Femur (tissue), 1 donor: ENCODE measurements at regions not wholly inside any gene's neighbourhood (a gene's known extent, or its start where the extent isn't known, plus 50 kb on each side); places are given as distances from the start of the nearest gene placed in this dataset.

ENCODE experiments used
- DNase-seq: peaks from one replicate; pipeline ENCODE4 v3.0.0-alpha.2; 2017

GRCh38 chr11:130749216-130749615 lies 167.1 kb downstream of the SNX19 start:
- DNase-seq: no peak

DNA sequence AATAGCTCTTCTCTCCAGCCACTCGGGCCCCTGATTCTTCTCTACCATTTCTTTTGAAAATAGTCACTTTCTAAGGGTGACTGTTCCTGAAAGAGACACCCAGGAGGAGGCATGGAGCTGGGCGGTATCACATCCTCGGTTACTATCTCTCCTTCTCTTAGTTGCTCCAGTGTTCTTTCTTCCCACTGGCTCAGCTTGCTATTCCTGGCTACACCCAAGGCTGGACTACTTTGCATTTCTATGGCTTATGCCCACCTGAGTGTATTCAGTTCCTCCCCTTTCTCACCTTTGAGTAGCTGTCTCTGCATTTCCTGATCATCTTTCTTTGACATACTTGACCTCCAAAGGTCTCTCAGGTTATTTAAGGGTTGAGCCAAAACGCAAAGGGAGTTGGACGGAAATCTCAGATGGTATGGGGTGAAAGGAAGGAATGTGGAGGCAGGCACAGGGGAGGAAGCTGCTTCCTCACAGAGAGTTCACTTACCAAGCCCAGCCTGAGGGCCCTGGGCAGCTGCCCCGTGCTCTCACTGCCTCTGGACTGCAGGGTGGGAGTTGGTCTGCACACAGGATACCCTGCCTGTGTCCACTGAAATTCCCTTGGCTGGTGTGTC lies 155.7 kb downstream of the SNX19 start:
- DNase-seq: no peak

DNA sequence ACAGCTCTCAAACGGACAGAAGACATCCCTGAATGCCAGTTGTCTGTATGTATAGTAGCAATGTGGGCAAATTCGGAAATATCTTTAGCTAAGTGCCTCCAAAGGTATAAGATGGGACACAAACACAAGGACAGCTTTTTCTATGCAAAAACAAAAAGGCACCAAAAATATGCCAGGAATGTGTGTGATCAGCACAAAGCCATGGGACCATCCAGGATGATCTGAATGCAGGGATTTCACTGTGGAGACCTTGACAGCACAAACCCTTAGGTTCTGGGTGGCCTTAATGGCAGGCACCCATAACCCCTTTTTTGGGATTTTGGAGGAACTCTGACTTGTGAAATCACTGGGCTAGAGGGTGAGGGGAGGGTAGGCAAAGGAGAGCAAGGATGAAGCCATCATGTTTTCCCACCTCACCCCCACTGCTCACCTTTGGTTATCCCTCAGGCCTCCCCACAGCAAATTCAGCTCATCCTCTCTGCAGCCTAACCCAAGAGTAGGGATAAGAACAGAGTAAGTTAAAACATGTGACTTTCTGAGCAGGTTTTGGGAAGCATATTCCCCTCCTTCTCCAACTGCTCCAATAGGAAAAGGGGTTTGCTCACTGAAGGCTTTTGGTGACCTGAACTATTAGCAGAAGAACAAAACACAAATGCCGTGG lies 154.6 kb downstream of the SNX19 start:
- no peak for DNase-seq

- DNase-seq: no peak
These were observed 153.6 kb downstream of the SNX19 start for GRCh38 chr11:130762638-130763037.

DNA sequence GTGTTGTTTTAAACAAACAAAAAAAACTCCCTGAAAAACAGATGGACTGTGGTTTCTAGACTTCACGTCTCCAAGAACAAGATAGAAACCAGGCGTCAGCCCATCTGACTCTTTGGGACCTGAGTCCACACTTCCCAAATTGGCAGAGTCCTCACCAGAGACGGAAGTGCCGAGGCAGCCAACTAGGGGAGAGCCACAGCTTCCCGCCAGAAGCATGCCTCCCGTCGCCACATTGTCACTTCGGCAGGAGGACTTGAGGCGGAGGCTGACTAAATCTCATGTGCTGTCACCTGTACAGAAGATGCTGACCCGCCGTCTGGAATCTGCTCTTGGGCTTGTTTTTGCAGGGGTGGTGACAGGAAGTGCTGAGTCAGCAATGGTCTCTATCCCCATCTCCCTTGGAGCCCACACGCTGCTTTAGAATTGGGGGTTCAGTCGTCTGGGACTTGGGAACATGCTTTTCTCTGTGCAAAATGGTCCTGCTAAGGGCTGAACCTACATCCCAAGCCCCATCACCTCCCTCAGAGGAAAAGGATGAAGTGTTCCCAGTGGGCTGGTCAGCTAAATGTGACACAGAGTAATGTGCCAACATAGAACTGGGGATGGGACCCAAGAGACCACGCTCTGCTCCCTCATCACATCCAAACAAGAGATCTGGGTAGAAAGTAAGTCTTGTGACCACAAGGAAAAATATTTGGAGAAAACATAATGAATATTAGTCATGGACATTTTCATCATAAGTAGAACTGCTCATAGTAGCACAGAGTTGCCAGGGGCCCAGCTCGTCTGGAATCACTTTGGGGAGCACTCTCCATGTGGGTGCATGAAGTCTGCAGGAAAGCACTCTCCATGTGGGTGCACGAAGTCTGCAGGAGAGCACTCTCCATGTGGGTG lies 152.9 kb downstream of the SNX19 start:
- DNase-seq: no peak

DNA sequence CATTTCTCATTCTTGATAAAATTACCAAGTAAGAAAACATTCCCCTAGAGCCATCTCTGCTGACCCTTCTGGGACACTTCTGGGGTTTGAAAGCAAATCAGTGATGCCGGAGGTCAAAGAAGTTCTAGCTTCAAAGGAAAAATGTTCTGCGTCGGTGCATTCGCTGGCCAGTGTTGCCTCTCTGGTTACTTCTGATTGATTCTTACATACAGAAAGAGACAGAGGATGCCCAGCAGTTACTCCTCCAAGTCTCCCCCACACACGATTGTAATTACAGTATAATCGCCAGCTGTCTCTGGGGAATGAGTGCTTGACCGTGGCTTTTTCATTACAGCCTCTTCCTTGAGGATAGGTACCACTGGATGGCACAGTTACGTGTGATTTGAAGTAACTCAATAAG lies 150.9 kb downstream of the SNX19 start:
- DNase-seq: no peak

GRCh38 chr11:130765951-130766649 lies 150.2 kb downstream of the SNX19 start:
- DNase-seq: no peak

- no peak for DNase-seq
These were observed 149.4 kb downstream of the SNX19 start for GRCh38 chr11:130766650-130767565.

DNA sequence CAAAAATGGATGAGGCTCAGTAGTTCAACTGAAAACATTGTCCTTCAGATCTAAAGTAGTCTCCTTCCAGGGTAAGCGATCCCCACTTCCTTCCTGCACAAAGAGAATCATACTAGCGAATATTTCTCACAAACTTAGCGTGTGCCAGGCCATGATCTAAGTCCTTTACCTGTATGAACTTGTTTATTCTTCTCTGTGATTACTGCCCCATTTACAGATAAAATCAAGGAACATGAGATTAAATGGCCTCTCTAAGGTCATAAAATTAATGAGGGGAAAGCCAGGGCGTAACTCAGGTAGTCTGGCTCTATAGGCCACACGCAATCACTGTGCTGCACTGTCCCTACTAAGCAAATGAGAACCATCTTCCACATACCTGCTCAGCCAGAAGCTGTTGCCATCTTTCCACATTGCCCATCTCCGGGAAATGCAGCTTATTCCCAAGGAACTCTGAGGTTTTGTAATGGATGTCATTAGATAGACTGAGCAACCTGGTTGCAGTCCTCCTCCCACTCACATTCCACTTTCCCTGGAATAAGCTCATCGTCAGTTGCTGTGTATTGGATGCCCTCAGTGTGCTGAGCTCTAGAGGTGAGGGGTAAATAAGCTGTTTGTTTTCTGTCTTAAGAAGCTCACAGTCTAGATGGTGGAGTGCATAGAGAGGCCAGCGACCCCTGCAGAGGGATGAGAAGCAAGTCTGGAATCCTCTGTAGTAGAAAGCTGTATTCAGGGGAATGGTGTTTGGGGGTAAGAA lies 146.3 kb downstream of the SNX19 start:
- no peak for DNase-seq

GRCh38 chr11:130771708-130772107 lies 144.6 kb downstream of the SNX19 start:
- no peak for DNase-seq

DNA sequence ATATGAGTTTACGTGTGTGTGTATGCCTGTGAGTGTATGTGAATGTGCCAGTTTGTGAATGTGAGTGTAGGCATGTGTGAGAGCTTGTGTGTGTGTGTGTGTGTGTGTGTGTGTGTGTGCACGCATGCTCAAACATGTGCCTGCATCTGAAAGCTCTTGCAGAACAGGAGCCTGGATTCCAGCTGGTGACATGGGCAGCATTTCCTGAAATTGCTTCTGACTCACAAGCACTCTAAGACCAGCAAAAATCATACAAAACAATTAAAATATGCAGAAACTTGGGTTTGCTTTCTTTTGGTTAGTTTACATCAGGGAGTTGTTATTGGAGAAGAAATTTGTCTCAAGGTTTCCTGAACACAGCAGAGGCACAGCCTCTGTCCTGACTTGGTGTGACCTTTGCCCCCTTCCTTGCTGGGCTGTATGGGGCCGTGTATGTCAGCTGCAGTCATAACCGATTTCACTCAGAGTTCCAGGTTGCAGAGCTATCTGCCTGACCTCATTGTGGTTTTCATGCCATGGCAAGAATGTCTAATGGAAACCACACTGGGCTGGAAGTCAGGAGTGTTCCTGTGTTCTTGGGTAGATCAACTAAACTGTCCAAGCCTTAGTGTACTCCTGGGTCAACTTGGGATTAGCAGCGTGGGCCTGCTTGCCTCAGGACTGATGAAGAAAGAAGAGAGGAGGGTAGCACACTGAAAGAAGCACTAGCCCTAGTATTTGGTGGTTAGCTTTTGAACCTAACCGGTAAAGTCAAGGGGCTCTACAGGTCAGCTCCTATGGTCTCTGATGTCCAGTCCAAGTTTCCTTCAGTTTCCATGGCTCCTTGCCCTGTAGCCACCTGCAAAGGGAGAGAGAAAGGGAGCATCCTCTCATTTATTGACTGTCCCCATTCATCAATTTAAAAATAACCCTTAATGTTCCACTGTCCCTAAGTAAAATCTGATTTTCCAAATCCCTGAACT lies 143.7 kb downstream of the SNX19 start:
- DNase-seq: peak; percentile 55

- DNase-seq: no peak
These were observed 142.9 kb downstream of the SNX19 start for GRCh38 chr11:130773244-130773820.

GRCh38 chr11:130774703-130775102 lies 141.6 kb downstream of the SNX19 start:
- no peak for DNase-seq

DNA sequence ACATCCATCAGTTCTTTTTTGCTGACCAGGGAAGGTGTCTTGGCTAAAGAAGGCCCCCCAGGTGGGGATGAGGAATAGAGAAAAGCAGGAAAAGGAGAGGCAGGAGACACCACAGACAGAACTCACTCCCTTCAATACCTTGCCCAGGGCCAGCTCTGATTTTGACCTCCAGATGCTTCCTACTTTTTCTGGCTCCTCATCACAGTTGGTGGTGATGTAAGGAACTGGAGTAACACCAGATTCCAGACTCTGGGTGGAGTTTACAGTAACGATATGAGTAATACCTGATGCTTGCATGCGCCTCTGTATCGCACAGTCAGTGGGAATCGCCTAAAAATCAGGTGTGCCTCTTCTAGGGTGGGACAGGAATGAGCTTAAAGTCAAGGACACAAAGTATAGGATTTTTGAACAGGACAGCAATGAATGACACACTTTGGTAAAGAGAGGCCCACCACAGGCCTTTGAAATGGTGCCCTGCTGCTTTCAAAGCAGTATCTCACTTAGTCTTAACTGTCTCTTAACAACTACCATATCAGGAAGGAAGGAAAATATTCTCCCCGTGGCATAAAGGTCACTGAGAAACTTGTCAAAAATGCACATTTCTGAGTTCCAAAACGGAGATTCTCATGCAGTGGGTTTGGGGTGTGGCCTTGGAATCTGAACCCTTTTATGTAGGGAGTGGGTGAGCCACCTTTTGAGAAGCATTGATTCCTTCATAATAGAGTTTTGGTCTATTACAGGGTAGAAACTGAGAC lies 140.8 kb downstream of the SNX19 start:
- DNase-seq: no peak

DNA sequence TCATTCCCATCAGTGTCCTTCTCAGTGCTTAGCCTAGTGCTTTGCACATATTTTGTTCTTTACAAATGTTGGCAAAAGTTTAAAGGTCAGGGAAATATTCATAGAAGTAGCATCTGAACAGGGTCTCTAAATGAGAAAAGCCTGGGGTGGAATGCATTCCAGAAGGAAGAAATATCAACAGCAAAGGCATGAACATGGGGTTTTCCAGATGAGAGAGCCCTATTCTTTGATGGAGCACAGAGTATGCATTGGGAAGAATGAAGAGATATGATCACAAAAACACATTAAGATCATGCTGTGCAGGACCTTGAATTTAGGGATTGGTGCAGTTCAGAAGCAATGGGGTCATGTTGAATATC lies 140.2 kb downstream of the SNX19 start:
- no peak for DNase-seq

GRCh38 chr11:130778026-130778425 lies 138.3 kb downstream of the SNX19 start:
- DNase-seq: no peak

- no peak for DNase-seq
These were observed 137.6 kb downstream of the SNX19 start for GRCh38 chr11:130778705-130779104.

DNA sequence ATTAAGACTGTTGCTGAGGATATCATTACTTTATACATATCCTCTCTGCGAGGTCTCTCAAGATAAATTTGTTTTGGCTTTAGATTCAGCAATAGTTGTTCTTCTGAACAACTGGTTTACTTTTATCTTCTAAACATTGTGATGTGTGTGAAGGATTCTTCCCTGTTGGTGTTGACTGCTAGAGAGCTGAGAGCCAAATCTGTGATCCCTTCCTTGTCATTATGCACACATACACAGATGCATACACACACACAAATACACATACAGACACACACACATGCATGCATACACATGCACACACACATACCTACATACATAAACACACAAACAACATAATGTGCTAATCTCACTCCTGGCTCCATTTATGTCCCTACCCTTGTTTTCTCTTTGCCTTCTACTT lies 137.0 kb downstream of the SNX19 start:
- no peak for DNase-seq

DNA sequence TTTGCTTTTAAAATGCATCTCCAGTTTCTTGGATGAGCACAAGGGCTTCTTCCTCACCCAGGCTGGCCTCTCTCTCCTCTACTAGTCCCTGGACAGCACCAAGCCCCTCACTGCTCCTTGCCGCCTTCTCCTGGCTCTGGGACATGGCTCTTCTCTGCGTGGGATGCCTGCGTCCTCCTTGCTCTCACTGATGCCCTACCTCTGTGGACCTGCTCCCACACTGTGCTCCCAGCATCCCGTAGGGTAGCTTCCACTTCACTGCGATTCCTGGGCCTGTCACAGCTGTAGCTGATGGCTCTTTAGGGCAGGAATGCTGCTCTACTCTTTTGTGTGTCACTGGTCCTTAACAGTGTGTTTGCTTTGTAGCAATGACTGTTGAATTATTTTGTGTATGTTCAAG lies 136.3 kb downstream of the SNX19 start:
- no peak for DNase-seq
